B cell (primary cell): ENCODE measurements at regions not wholly inside any gene's neighbourhood (a gene's known extent, or its start where the extent isn't known, plus 50 kb on each side); places are given as distances from the start of the nearest gene placed in this dataset.

Source experiments
- ATAC-seq: fragments of 200-7000 bp; cut with Tn5 transposase; one replicate; pipeline ENCODE4 v1.10.0; 2021; ENCODE audit warnings: low read depth, mild to moderate bottlenecking, moderate number of reproducible peaks, moderate library complexity
- CTCF ChIA-PET: fragments of 350-600 bp; sonication (Branson Sonifier 250); formaldehyde crosslinking; loops from one replicate; lab custom pipeline; 2021; ENCODE audit warnings: antibody characterized with exemption, inconsistent platforms; lab: Charles Lee
- POLR2A ChIA-PET: fragments of 350-600 bp; sonication (Branson Sonifier 250); formaldehyde crosslinking; loops from one replicate; lab custom pipeline; 2021; ENCODE audit warnings: antibody characterized with exemption; lab: Charles Lee
- DNase-seq: peaks from one replicate; pipeline ENCODE4 v3.0.0; 2013
- H2AFZ ChIP-seq: 2 replicates; pipeline ENCODE4 v1.6.1; 2012; ENCODE audit warnings: mild to moderate bottlenecking, low read depth, low read length; ENCODE audit not compliant: insufficient read depth, poor library complexity, severe bottlenecking
- H3K27ac ChIP-seq, 2 donors: 1 replicate in 1 of 2; 2 replicates in 1 of 2; pipeline ENCODE4 v1.5.1; 2012 to 2013; ENCODE audit warnings: low read length in 2 of 2, mild to moderate bottlenecking in 2 of 2, moderate library complexity in 1 of 2
- H3K27me3 ChIP-seq, 4 experiments: fragments of 200-600 bp in 1 of 4; sonication (generic) in 1 of 4; replicated peaks in 1 of 4; 1 replicate in 2 of 4; 2 replicates in 2 of 4; pipeline versions ENCODE4 v1.6.1 to v1.7.0; 2013 to 2016; ENCODE audit warnings: low read length in 3 of 4, mild to moderate bottlenecking in 2 of 4, mixed read lengths in 1 of 4, moderate library complexity in 1 of 4; ENCODE audit not compliant: insufficient read depth in 4 of 4, control insufficient read depth in 3 of 4; ENCODE audit errors: control extremely low read depth in 1 of 4
- H3K36me3 ChIP-seq, 2 experiments: replicated peaks in 1 of 2; 1 replicate in 1 of 2; 2 replicates in 1 of 2; pipeline versions ENCODE4 v1.6.1 to v1.7.1; 2013; ENCODE audit warnings: low read length in 1 of 2; ENCODE audit not compliant: insufficient read depth in 2 of 2, control insufficient read depth in 1 of 2; ENCODE audit errors: control extremely low read depth in 1 of 2, extremely low read depth in 1 of 2
- H3K4me1 ChIP-seq, 2 donors: fragments of 200-600 bp in 1 of 2; sonication (generic) in 1 of 2; 1 replicate in 1 of 2; 2 replicates in 1 of 2; pipeline versions ENCODE4 v1.5.1 to v1.6.1; 2013 to 2017; ENCODE audit warnings: low read length in 2 of 2; ENCODE audit not compliant: control insufficient read depth in 2 of 2, insufficient read depth in 2 of 2
- H3K4me2 ChIP-seq: replicated peaks from 2 replicates; pipeline ENCODE3; 2012; ENCODE audit warnings: mild to moderate bottlenecking, low read depth, low read length; ENCODE audit not compliant: poor library complexity, severe bottlenecking
- H3K4me3 ChIP-seq, 5 experiments: fragments of 200-600 bp in 1 of 5; sonication (generic) in 1 of 5; 1 replicate in 3 of 5; 2 replicates in 2 of 5; pipeline versions ENCODE4 v1.5.1 to v1.7.0; 2011 to 2016; ENCODE audit warnings: low read length in 4 of 5, mild to moderate bottlenecking in 4 of 5, low read depth in 2 of 5, control low read depth in 1 of 5, moderate library complexity in 1 of 5; ENCODE audit not compliant: insufficient read depth in 1 of 5; ENCODE audit errors: control extremely low read depth in 1 of 5, extremely low read depth in 1 of 5
- H3K79me2 ChIP-seq: fragments of 200-600 bp; sonication (generic); one replicate; pipeline ENCODE4 v1.6.0; 2016; ENCODE audit warnings: low read length; ENCODE audit not compliant: control insufficient read depth, insufficient read depth
- H3K9ac ChIP-seq: fragments of 200-600 bp; sonication (generic); 2 replicates; pipeline ENCODE4 v1.6.1; 2017; ENCODE audit warnings: mild to moderate bottlenecking, low read length, moderate library complexity
- H3K9me3 ChIP-seq, 3 donors: one replicate each; pipeline versions ENCODE4 v1.6.1 to v1.7.1; 2013; ENCODE audit warnings: low read length in 2 of 3; ENCODE audit not compliant: control insufficient read depth in 2 of 3, insufficient read depth in 1 of 3; ENCODE audit errors: control extremely low read depth in 1 of 3
- H4K20me1 ChIP-seq: 2 replicates; pipeline ENCODE4 v1.6.0; 2012; ENCODE audit warnings: mild to moderate bottlenecking, low read length; ENCODE audit not compliant: insufficient read depth, control insufficient read depth, poor library complexity, severe bottlenecking
- H3K27ac Mint-ChIP-seq: one replicate; pipeline ENCODE4 v1.8.0; 2021; ENCODE audit warnings: mixed read lengths
- H3K27me3 Mint-ChIP-seq: one replicate; pipeline ENCODE4 v1.8.0; 2021; ENCODE audit warnings: mixed read lengths
- H3K4me1 Mint-ChIP-seq: one replicate; pipeline ENCODE4 v1.8.0; 2021; ENCODE audit warnings: mixed read lengths
- H3K4me3 Mint-ChIP-seq: one replicate; pipeline ENCODE4 v1.8.0; 2021; ENCODE audit warnings: mixed read lengths
- H3K9me3 Mint-ChIP-seq: one replicate; pipeline ENCODE4 v1.8.0; 2022; ENCODE audit warnings: mixed read lengths; ENCODE audit not compliant: insufficient read depth
- EZH2 ChIP-seq: IDR thresholded peaks from 2 replicates; pipeline ENCODE4 v1.6.1; 2012; ENCODE audit warnings: borderline replicate concordance, low read depth, mild to moderate bottlenecking, moderate library complexity, low read length; ENCODE audit not compliant: insufficient read depth, poor library complexity, severe bottlenecking
- WGBS: methylation state at CpG from one replicate; pipeline ENCODE4 v1.1.5; 2013; ENCODE audit warnings: missing lambda C conversion rate; ENCODE audit not compliant: insufficient coverage; 5-methylcytosine and 5-hydroxymethylcytosine counted together
- intact Hi-C: fragments of 100-400 bp; cut with micrococcal nuclease; formaldehyde crosslinking; loops from one replicate; pipeline ENCODE4 v1.10.0; 2022
- TF ChIP-seq, protein P1 (sequence below): fragments of 200-600 bp; IDR thresholded peaks from one replicate; pipeline ENCODE4 v1.8.0; 2022; ENCODE audit warnings: antibody characterized with exemption, mild to moderate bottlenecking

DNA sequence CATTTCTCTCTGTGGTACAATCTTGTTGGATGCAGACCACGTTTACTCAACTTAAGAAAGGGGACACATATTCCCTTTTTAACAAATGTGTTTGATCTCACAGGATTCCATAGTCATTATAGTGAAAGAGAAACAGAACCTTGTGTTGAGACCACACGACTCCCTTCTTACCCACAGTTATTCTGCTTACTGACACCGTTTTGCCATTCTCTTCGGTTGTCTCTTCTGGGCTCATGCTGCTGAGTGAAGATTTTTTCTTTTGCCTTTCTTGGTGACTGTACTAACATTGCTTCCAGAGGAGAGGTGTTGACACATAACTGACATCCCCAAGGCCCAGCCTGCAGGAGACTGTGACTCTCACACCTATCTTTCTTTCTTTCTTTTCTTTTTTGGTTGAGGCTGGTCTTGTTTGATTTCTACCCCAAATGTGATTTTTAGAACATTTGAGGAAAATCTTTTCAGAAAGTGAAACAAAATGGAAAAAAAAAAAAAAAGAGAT is 61.2 kb upstream of the OTOGL start:
- Histone ChIP-seq H4K20me1 (no peaks in the 10 kb centered on the region), H3K4me2 (no peak overlapping the region), H3K36me3 (no peaks in the 10 kb centered on the region), H3K27me3 (no peaks in the 10 kb centered on the region), H3K4me3 (no peak overlapping the region), H3K79me2 (no peaks in the 10 kb centered on the region), H3K9me3 (no peaks in the 10 kb centered on the region), H2AFZ (no peak overlapping the region), H3K4me1 (no peaks in the 10 kb centered on the region), H3K9ac (no peak overlapping the region), H3K27ac (no peak overlapping the region)
- ChIA-PET CTCF (no interaction called here), POLR2A (no interaction called here)
- no peaks in the 10 kb centered on the region for H3K9me3 Mint-ChIP-seq
- intact Hi-C loops = no loop called here
- H3K4me1 Mint-ChIP-seq = no peaks in the 10 kb centered on the region
- DNase-seq = no peak
- ATAC-seq = no peak
- H3K4me3 Mint-ChIP-seq = no peak overlapping the region
- WGBS = no CpG with 5 or more reads among the region's 4 CpGs
- H3K27ac Mint-ChIP-seq = no peak overlapping the region
- TF ChIP-seq, protein P1, sequence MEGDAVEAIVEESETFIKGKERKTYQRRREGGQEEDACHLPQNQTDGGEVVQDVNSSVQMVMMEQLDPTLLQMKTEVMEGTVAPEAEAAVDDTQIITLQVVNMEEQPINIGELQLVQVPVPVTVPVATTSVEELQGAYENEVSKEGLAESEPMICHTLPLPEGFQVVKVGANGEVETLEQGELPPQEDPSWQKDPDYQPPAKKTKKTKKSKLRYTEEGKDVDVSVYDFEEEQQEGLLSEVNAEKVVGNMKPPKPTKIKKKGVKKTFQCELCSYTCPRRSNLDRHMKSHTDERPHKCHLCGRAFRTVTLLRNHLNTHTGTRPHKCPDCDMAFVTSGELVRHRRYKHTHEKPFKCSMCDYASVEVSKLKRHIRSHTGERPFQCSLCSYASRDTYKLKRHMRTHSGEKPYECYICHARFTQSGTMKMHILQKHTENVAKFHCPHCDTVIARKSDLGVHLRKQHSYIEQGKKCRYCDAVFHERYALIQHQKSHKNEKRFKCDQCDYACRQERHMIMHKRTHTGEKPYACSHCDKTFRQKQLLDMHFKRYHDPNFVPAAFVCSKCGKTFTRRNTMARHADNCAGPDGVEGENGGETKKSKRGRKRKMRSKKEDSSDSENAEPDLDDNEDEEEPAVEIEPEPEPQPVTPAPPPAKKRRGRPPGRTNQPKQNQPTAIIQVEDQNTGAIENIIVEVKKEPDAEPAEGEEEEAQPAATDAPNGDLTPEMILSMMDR = no peak
- H3K27me3 Mint-ChIP-seq = peaks cover 7% of the 10 kb centered on the region

DNA sequence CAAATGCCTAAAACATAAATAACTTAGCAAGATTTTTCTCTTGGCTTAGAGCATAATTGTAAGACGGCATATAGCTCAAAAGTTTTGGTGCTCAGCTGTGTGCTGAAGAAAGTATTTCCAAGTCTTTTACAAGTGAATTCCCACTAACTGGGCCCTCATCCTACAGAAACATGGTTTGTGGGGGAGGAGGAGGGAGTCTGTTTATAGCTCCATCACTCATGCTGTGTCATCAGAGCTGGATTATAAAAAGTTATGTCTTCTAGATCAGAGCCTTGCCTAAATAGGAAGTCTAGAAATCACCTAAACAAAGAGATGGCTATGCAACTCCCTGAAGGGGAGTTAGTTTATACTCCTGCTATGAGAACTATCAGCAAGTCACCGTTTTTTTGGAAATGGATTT is 65.9 kb upstream of the OTOGL start:
- Histone ChIP-seq H3K36me3 (no peaks in the 10 kb centered on the region), H2AFZ (no peak overlapping the region), H3K4me3 (no peak overlapping the region), H3K4me2 (no peak overlapping the region), H3K9me3 (no peaks in the 10 kb centered on the region), H3K9ac (no peak overlapping the region), H3K27ac (no peak overlapping the region), H4K20me1 (no peaks in the 10 kb centered on the region), H3K79me2 (no peaks in the 10 kb centered on the region), H3K27me3 (no peaks in the 10 kb centered on the region), H3K4me1 (no peaks in the 10 kb centered on the region)
- ChIA-PET CTCF (no interaction called here), POLR2A (no interaction called here)
- intact Hi-C loops = no loop called here
- peaks cover 29% of the 10 kb centered on the region for H3K27me3 Mint-ChIP-seq
- H3K27ac Mint-ChIP-seq = no peak overlapping the region
- H3K4me3 Mint-ChIP-seq = no peak overlapping the region
- no peak for ATAC-seq
- H3K9me3 Mint-ChIP-seq = no peaks in the 10 kb centered on the region
- no peaks in the 10 kb centered on the region for H3K4me1 Mint-ChIP-seq
- DNase-seq = no peak
- WGBS = no CpG with 5 or more reads among the region's 2 CpGs
- TF ChIP-seq, protein P1 = no peak
- TF ChIP-seq EZH2 = no peak
